RWPE2 (cell line): ENCODE measurements at regions not wholly inside any gene's neighbourhood (a gene's known extent, or its start where the extent isn't known, plus 50 kb on each side); places are given as distances from the start of the nearest gene placed in this dataset.
"Not testable (repeated sequence)": the region's sequence is repeated elsewhere in the genome, so short reads cannot be mapped to it uniquely, and the experiment has no call there.

Experiments
- ATAC-seq: fragments of 200-7000 bp; cut with Tn5 transposase; 3 replicates; pipeline ENCODE4 v1.9.1; 2021; ENCODE audit warnings: low read depth
- DNase-seq: peaks from one replicate; pipeline ENCODE4 v3.0.0-alpha.2; 2020; ENCODE audit warnings: low spot score
- H3K27ac ChIP-seq: fragments of 450-650 bp; 2 replicates; pipeline ENCODE4 v1.5.1; 2017; ENCODE audit warnings: mild to moderate bottlenecking; ENCODE audit not compliant: poor library complexity, severe bottlenecking
- H3K27me3 ChIP-seq: fragments of 250-450 bp; sonication (Bioruptor Pico); 2 replicates; pipeline ENCODE4 v1.5.1; 2021; ENCODE audit warnings: mild to moderate bottlenecking, moderate library complexity; ENCODE audit not compliant: insufficient read depth, poor library complexity, severe bottlenecking
- H3K36me3 ChIP-seq: fragments of 250-450 bp; sonication (Bioruptor Pico); 2 replicates; pipeline ENCODE4 v1.5.1; 2020; ENCODE audit warnings: low read depth, mild to moderate bottlenecking, moderate library complexity
- H3K4me1 ChIP-seq: fragments of 250-450 bp; sonication (Bioruptor Pico); 2 replicates; pipeline ENCODE4 v1.5.1; 2021; ENCODE audit warnings: mild to moderate bottlenecking, moderate library complexity; ENCODE audit not compliant: insufficient read depth, poor library complexity, severe bottlenecking
- H3K4me3 ChIP-seq: fragments of 250-450 bp; sonication (Bioruptor Pico); 2 replicates; pipeline ENCODE4 v1.5.1; 2021; ENCODE audit warnings: mild to moderate bottlenecking, moderate library complexity; ENCODE audit not compliant: severe bottlenecking
- H3K9me3 ChIP-seq: fragments of 250-450 bp; sonication (Bioruptor Pico); 2 replicates; pipeline ENCODE4 v1.5.1; 2021; ENCODE audit warnings: mild to moderate bottlenecking, moderate library complexity; ENCODE audit not compliant: severe bottlenecking
- TF ChIP-seq, protein P1 (sequence below): fragments of 450-650 bp; IDR thresholded peaks from one replicate; pipeline ENCODE4 v1.5.1; 2017; ENCODE audit warnings: mild to moderate bottlenecking, moderate library complexity; ENCODE audit not compliant: poor library complexity, severe bottlenecking

DNA sequence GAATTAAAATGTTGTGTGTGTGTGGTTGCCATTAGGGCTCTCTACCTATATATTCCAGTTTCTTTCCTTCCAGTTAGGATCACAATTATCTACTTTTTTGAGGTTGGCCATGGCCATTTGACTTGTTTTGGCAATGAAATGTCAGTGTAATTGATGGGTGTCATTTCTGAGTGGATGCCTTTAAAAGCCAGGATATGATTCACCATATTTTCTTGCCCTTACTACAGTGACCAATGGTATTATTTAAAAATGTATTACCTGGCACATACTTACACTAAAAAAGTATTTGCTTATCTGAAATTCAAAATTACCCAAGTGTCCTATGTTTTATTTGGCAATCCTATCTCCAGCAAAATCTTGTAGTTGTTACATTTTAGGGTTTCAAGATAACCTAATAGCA, 258.7 kb upstream of the ACTBL2 start:
- Histone ChIP-seq H3K4me3 (no peak overlapping the region), H3K4me1 (peaks cover 25% of the 10 kb centered on the region), H3K36me3 (no peaks in the 10 kb centered on the region), H3K9me3 (no peaks in the 10 kb centered on the region), H3K27ac (peak overlapping the region; percentile 24), H3K27me3 (no peaks in the 10 kb centered on the region)
- TF ChIP-seq, protein P1, sequence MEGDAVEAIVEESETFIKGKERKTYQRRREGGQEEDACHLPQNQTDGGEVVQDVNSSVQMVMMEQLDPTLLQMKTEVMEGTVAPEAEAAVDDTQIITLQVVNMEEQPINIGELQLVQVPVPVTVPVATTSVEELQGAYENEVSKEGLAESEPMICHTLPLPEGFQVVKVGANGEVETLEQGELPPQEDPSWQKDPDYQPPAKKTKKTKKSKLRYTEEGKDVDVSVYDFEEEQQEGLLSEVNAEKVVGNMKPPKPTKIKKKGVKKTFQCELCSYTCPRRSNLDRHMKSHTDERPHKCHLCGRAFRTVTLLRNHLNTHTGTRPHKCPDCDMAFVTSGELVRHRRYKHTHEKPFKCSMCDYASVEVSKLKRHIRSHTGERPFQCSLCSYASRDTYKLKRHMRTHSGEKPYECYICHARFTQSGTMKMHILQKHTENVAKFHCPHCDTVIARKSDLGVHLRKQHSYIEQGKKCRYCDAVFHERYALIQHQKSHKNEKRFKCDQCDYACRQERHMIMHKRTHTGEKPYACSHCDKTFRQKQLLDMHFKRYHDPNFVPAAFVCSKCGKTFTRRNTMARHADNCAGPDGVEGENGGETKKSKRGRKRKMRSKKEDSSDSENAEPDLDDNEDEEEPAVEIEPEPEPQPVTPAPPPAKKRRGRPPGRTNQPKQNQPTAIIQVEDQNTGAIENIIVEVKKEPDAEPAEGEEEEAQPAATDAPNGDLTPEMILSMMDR = no peak
- ATAC-seq (peak; percentile 78), DNase-seq (no peak)

DNA sequence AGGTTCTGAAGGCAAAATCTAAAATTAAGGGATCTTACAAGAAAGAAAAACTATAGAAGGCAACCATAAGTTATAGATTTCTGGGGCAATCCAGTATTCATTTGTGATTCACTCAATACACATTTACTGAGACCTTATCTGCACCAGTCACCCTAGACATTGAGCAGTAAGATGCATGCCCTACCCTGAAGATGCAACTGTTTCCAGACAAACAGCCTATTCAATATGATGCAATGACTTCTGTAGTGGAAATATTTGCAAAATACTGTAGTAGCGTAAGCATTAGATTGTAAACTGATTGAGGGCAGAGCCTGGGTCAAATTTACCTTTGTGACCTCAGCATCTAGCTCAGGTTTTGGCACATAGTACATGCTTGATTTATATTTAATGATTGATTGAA, 256.2 kb upstream of the ACTBL2 start:
- TF ChIP-seq, protein P1 = no peak
- DNase-seq = no peak
- Histone ChIP-seq H3K9me3 (no peaks in the 10 kb centered on the region), H3K27me3 (no peaks in the 10 kb centered on the region), H3K4me1 (peaks cover 43% of the 10 kb centered on the region), H3K36me3 (no peaks in the 10 kb centered on the region), H3K4me3 (no peak overlapping the region), H3K27ac (no peak overlapping the region)
- ATAC-seq = no peak

DNA sequence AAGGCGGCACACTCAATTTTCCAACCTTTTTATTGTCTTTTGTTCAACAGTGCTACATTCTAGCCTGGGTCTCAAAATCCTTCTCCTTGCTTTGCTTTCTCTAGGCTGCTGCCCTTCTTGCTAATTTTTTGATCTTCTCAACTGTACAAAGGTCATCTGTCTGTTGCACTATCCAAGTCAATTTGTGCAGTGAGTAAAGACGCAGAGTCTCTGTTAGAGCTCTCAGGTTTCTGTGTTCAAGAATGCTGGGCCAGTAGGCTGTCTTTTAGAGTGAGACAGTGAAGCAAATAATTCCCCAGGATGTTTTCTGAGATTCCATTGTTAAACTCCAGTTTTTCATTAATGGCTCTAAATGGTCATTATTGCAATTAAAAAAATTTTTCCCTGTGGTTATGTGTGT, 255.7 kb upstream of the ACTBL2 start:
- H3K27ac ChIP-seq = no peak overlapping the region
- ATAC-seq (no peak), DNase-seq (no peak)
- H3K36me3 ChIP-seq = no peaks in the 10 kb centered on the region
- H3K4me1 ChIP-seq = peaks cover 43% of the 10 kb centered on the region
- TF ChIP-seq, protein P1 = no peak
- H3K9me3 ChIP-seq = no peaks in the 10 kb centered on the region
- H3K4me3 ChIP-seq = no peak overlapping the region
- no peaks in the 10 kb centered on the region for H3K27me3 ChIP-seq

DNA sequence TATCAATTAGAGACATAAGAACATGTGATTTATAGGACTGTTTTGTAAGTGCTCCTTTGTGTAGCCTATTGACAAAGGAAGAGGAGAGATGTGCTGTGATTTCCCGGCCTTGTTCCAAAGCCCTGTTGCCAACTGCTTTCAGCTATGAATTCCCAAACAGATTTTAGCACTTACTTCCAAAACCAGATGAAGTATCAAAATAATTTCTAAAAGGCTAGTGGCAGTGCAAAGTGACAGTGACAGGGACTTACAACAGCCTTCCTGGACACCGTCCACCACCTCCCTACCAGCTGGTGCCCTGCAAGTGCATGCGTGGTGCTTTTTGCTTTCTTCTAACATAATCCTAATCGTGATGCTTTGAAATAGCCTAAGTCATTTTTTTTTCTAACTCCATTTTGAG, 254.1 kb upstream of the ACTBL2 start:
- TF ChIP-seq, protein P1 = no peak
- H3K27ac ChIP-seq = peak overlapping the region; percentile 89
- ATAC-seq = no peak
- peaks cover 41% of the 10 kb centered on the region for H3K4me1 ChIP-seq
- H3K36me3 ChIP-seq = no peaks in the 10 kb centered on the region
- H3K4me3 ChIP-seq = no peak overlapping the region
- DNase-seq = no peak
- H3K27me3 ChIP-seq = no peaks in the 10 kb centered on the region
- no peaks in the 10 kb centered on the region for H3K9me3 ChIP-seq

DNA sequence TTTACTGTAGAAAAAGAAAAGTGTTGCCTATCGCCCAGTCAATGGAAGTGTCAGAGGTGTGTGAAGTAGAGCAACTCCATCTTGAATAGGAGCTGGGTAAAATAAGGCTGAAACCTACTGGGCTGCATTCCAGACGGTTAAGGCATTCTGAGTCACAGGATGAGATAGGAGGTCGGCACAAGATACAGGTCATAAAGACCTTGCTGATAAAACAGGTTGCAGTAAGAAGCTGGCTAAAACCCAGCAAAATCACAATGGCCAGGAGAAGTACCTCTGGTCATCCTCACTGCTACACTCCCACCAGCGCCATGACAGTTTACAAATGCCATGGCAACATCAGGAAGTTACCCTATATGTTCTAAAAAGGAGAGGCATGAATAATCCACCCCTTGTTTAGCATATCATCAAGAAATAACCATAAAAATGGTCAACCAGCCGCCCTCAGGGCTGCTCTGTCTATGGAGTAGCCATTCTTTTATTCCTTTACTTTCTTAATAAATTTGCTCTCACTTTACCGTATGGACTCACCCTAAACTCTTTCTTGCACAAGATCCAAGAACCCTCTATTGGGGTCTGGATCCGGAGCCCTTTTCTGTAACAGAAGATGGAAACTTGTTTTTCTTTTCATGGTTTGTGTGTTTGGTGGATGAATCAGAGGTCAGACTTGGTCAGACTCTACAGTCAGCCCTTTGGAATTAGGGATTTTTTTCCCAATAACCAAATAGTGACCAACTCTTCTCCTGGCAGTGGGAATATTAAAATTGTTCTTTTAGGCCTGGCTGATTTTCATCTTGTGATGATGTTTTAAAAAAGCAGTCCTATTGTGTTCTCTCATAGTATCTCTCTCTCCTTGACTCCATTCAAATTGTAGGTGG, 252.9 kb upstream of the ACTBL2 start:
- H3K27me3 ChIP-seq, H3K36me3 ChIP-seq, H3K4me3 ChIP-seq, H3K9me3 ChIP-seq: not testable (repeated sequence)
- DNase-seq (peak; percentile 69), ATAC-seq (peak; percentile 96)
- H3K4me1 ChIP-seq = peaks cover 29% of the 10 kb centered on the region
- peak overlapping the region; percentile 89 for H3K27ac ChIP-seq
